OCI-LY7 (cell line): ENCODE measurements at regions not wholly inside any gene's neighbourhood (a gene's known extent, or its start where the extent isn't known, plus 50 kb on each side); places are given as distances from the start of the nearest gene placed in this dataset.

Experiments used
- BruUV-seq: library from RNA; stranded (reverse); fragments of 400-500 nt; replicated peaks from 2 replicates; lab custom pipeline; 2021; lab: Mats Ljungman, UMichigan
- CTCF ChIA-PET: fragments of 300-600 bp; sonication (Branson Sonifier 250); formaldehyde crosslinking; loops from one replicate; lab custom pipeline; 2022; ENCODE audit warnings: antibody characterized with exemption; ENCODE audit not compliant: unreplicated experiment; lab: Charles Lee
- POLR2A ChIA-PET: fragments of 300-600 bp; sonication (Branson Sonifier 250); formaldehyde crosslinking; loops from one replicate; lab custom pipeline; 2022; ENCODE audit warnings: antibody characterized with exemption; lab: Charles Lee
- DNase-seq: peaks from one replicate; pipeline ENCODE4 v3.0.0-alpha.2; 2015; ENCODE audit warnings: low spot score
- H2AFZ ChIP-seq: fragments of 200-600 bp; sonication (generic), shearing (Covaris generic); 2 replicates; pipeline ENCODE4 v1.6.1; 2014; ENCODE audit warnings: mild to moderate bottlenecking, antibody characterized with exemption, low read length, moderate library complexity
- H3K27ac ChIP-seq: fragments of 200-600 bp; sonication (generic); 2 replicates; pipeline ENCODE4 v1.5.1; 2014; ENCODE audit warnings: mixed run types, low read depth, mild to moderate bottlenecking, moderate library complexity, low read length, inconsistent platforms; ENCODE audit not compliant: poor library complexity, severe bottlenecking
- H3K36me3 ChIP-seq: fragments of 200-600 bp; sonication (generic); 2 replicates; pipeline ENCODE4 v1.6.1; 2014; ENCODE audit warnings: mild to moderate bottlenecking, antibody characterized with exemption, low read length, moderate library complexity, mixed read lengths; ENCODE audit not compliant: insufficient read depth
- H3K4me1 ChIP-seq: fragments of 200-600 bp; sonication (generic); 2 replicates; pipeline ENCODE4 v1.5.1; 2014; ENCODE audit warnings: mild to moderate bottlenecking, low read length; ENCODE audit not compliant: insufficient read depth, poor library complexity, severe bottlenecking
- H3K4me2 ChIP-seq: fragments of 200-600 bp; sonication (generic); 2 replicates; pipeline ENCODE4 v1.6.1; 2014; ENCODE audit warnings: mild to moderate bottlenecking, low read length
- H3K4me3 ChIP-seq: fragments of 200-600 bp; sonication (generic); 2 replicates; pipeline ENCODE4 v1.5.1; 2014; ENCODE audit warnings: mild to moderate bottlenecking, low read depth, low read length; ENCODE audit not compliant: poor library complexity, severe bottlenecking
- H3K79me2 ChIP-seq: fragments of 200-600 bp; sonication (generic); 2 replicates; pipeline ENCODE4 v1.6.1; 2016; ENCODE audit warnings: low read depth, mild to moderate bottlenecking, low read length, moderate library complexity, mixed read lengths; ENCODE audit not compliant: insufficient read depth
- H3K9me2 ChIP-seq: fragments of 200-600 bp; sonication (generic); 2 replicates; pipeline ENCODE4 v1.6.1; 2016; ENCODE audit warnings: mild to moderate bottlenecking, low read length, mixed read lengths; ENCODE audit not compliant: insufficient read depth
- H3K9me3 ChIP-seq: fragments of 200-600 bp; sonication (generic); 2 replicates; pipeline ENCODE4 v1.6.1; 2014; ENCODE audit warnings: mild to moderate bottlenecking, mixed run types, low read length, mixed read lengths
- H4K20me1 ChIP-seq: fragments of 200-600 bp; sonication (generic); 2 replicates; pipeline ENCODE4 v1.6.1; 2014; ENCODE audit warnings: mild to moderate bottlenecking, antibody characterized with exemption, low read length, moderate library complexity, mixed read lengths; ENCODE audit not compliant: insufficient read depth
- CTCF ChIP-seq: fragments of 200-600 bp; sonication (generic); conservative IDR thresholded peaks from 2 replicates; pipeline ENCODE4 v1.5.1; 2014; ENCODE audit warnings: mild to moderate bottlenecking, antibody characterized with exemption, low read length, moderate library complexity, mixed read lengths
- EZH2phosphoT487 ChIP-seq: fragments of 200-600 bp; sonication (generic); IDR thresholded peaks from 2 replicates; pipeline ENCODE4 v1.6.1; 2018; ENCODE audit warnings: low read depth, borderline replicate concordance, mild to moderate bottlenecking, mixed run types, antibody characterized with exemption, low read length, moderate library complexity, mixed read lengths
- intact Hi-C: fragments of 100-400 bp; cut with micrococcal nuclease; formaldehyde crosslinking; loops from one replicate; pipeline ENCODE4 v1.10.0; 2022; ENCODE audit not compliant: unreplicated experiment

GRCh38 chr17:77403854-77404253, 263.1 kb downstream of the SEC14L1 start:
- Histone ChIP-seq H2AFZ (no peak overlapping the region), H3K27ac (peak overlapping the region; percentile 90), H3K79me2 (peaks cover 29% of the 10 kb centered on the region; the same call in 1 of the 2 replicates), H3K36me3 (peaks cover 5% of the 10 kb centered on the region; the same call in 1 of the 2 replicates), H3K4me3 (peak overlapping the region; percentile 72), H3K9me3 (no peaks in the 10 kb centered on the region), H4K20me1 (no peaks in the 10 kb centered on the region), H3K4me1 (peaks cover 97% of the 10 kb centered on the region), H3K9me2 (no peaks in the 10 kb centered on the region), H3K4me2 (peak overlapping the region; percentile 84)
- ChIA-PET CTCF (interaction anchor here (1.0 kb wide), 2 partner anchors 15 to 26 kb away, joined by 3 read pairs; no protein-coding TSS in a partner anchor), POLR2A (interaction anchor here (0.6 to 3.6 kb wide), 6 partner anchors 26 to 555 kb away, joined by 3 to 19 read pairs (median 5); partner anchors contain the start of gene TNRC6C)
- intact Hi-C loops = loop anchor here (2.0 to 10.0 kb wide), 2 partner anchors 59 to 259 kb away; partner anchors contain the start of gene SEC14L1
- no peak for TF ChIP-seq EZH2phosphoT487
- no peak for TF ChIP-seq CTCF
- DNase-seq = peak; percentile 43
- no TSS peak for BruUV-seq

GRCh38 chr17:77404812-77405581, 264.2 kb downstream of the SEC14L1 start:
- no TSS peak for BruUV-seq

More at GRCh38 chr17:77404812-77405581, 264.2 kb downstream of the SEC14L1 start:
- Histone ChIP-seq H3K9me2 (no peaks in the 10 kb centered on the region), H2AFZ (no peak overlapping the region), H3K4me1 (peaks cover 100% of the 10 kb centered on the region), H3K4me3 (peak overlapping the region; percentile 72), H3K79me2 (peaks cover 29% of the 10 kb centered on the region; the same call in 1 of the 2 replicates), H3K4me2 (peak overlapping the region; percentile 84), H3K36me3 (peaks cover 5% of the 10 kb centered on the region; the same call in 1 of the 2 replicates), H3K9me3 (no peaks in the 10 kb centered on the region), H4K20me1 (no peaks in the 10 kb centered on the region), H3K27ac (peak overlapping the region; percentile 90)
- intact Hi-C loops = loop anchor here (1.0 to 10.0 kb wide), 4 partner anchors 36 to 260 kb away; partner anchors contain the start of gene SEC14L1
- CTCF ChIA-PET = interaction anchor here (1.0 to 1.9 kb wide), 3 partner anchors 16 to 45 kb away, joined by 3 to 7 read pairs (median 7); no protein-coding TSS in a partner anchor
- DNase-seq = peak; percentile 97
- TF ChIP-seq CTCF (0 out of 2 replicates have a peak, but pooled peaks have one; percentile 25), EZH2phosphoT487 (no peak)
- POLR2A ChIA-PET = interaction anchor here (0.5 to 3.6 kb wide), 18 partner anchors 9 to 553 kb away, joined by 3 to 19 read pairs (median 4); partner anchors contain the start of gene TNRC6C
